Activated CD4-positive, alpha-beta memory T cell treated with anti-CD3 and anti-CD28 coated beads, Interleukin-2, amount 10 ng/mL, durations not matched to agents 7 days and 5 days (primary cell): ENCODE measurements at regions not wholly inside any gene's neighbourhood (a gene's known extent, or its start where the extent isn't known, plus 50 kb on each side); places are given as distances from the start of the nearest gene placed in this dataset.
"Not testable (repeated sequence)": the region's sequence is repeated elsewhere in the genome, so short reads cannot be mapped to it uniquely, and the experiment has no call there.

ENCODE experiments used
- CTCF ChIA-PET: fragments of 350-600 bp; sonication (Branson Sonifier 250); formaldehyde crosslinking; loops from one replicate; lab custom pipeline; 2021; ENCODE audit warnings: antibody characterized with exemption, inconsistent platforms; lab: Charles Lee
- POLR2A ChIA-PET: fragments of 350-600 bp; sonication (Branson Sonifier 250); formaldehyde crosslinking; loops from one replicate; lab custom pipeline; 2021; ENCODE audit warnings: antibody characterized with exemption; lab: Charles Lee
- DNase-seq: peaks from one replicate; pipeline ENCODE4 v3.0.0-alpha.2; 2020
- H3K27ac Mint-ChIP-seq: one replicate; pipeline ENCODE4 v1.8.0; 2021; ENCODE audit warnings: mild to moderate bottlenecking, mixed read lengths
- H3K27me3 Mint-ChIP-seq: one replicate; pipeline ENCODE4 v1.8.0; 2021; ENCODE audit warnings: mixed read lengths
- H3K36me3 Mint-ChIP-seq: one replicate; pipeline ENCODE4 v1.8.0; 2021; ENCODE audit warnings: low read depth, mixed read lengths
- H3K4me1 Mint-ChIP-seq: one replicate; pipeline ENCODE4 v1.8.0; 2021; ENCODE audit warnings: mixed read lengths
- H3K4me3 Mint-ChIP-seq: one replicate; pipeline ENCODE4 v1.8.0; 2021; ENCODE audit warnings: mild to moderate bottlenecking, mixed read lengths
- H3K9me3 Mint-ChIP-seq: one replicate; pipeline ENCODE4 v1.8.0; 2021; ENCODE audit warnings: mixed read lengths

DNA sequence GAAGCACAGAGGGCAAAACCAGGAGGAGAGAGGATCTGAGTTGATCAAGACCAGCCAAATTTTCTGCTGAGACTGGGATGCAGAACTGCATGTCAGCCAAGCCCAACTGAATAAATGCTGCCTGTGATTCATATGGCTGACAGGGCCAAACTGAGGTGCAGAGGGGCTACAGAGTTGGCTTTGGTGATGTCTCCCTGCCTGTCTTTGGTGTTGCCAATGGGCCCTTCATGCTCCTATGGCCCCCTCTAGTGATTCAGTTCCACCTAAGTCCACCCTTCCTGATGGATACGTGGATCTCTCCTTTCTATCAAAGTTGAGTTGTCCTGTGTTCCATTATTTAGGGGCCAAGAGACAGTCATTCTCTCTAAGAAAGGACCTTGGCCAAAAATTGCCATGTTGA is 163.6 kb upstream of the TLE4 start:
- ChIA-PET POLR2A (no interaction called here), CTCF (no interaction called here)
- H3K36me3 Mint-ChIP-seq: no peaks in the 10 kb centered on the region
- H3K27ac Mint-ChIP-seq: no peak overlapping the region
- H3K4me3 Mint-ChIP-seq: no peak overlapping the region
- no peaks in the 10 kb centered on the region for H3K9me3 Mint-ChIP-seq
- H3K27me3 Mint-ChIP-seq: no peaks in the 10 kb centered on the region
- DNase-seq: no peak
- no peaks in the 10 kb centered on the region for H3K4me1 Mint-ChIP-seq

- H3K36me3 Mint-ChIP-seq: no peaks in the 10 kb centered on the region
- H3K27me3 Mint-ChIP-seq: no peaks in the 10 kb centered on the region
- CTCF ChIA-PET: no interaction called here
These were observed 163.1 kb upstream of the TLE4 start for GRCh38 chr9:79408617-79409016.

GRCh38 chr9:79409182-79409823 is 162.5 kb upstream of the TLE4 start:
- no peaks in the 10 kb centered on the region for H3K9me3 Mint-ChIP-seq

More at GRCh38 chr9:79408617-79409016, 163.1 kb upstream of the TLE4 start:
- no peak overlapping the region for H3K4me3 Mint-ChIP-seq
- H3K27ac Mint-ChIP-seq: no peak overlapping the region
- POLR2A ChIA-PET: no interaction called here
- DNase-seq: no peak
- H3K9me3 Mint-ChIP-seq: no peaks in the 10 kb centered on the region
- H3K4me1 Mint-ChIP-seq: no peaks in the 10 kb centered on the region

GRCh38 chr9:79425840-79426239 is 145.9 kb upstream of the TLE4 start:
- H3K4me3 Mint-ChIP-seq: no peak overlapping the region
- H3K36me3 Mint-ChIP-seq: no peaks in the 10 kb centered on the region
- no peaks in the 10 kb centered on the region for H3K4me1 Mint-ChIP-seq
- no peak for DNase-seq
- POLR2A ChIA-PET: no interaction called here
- H3K9me3 Mint-ChIP-seq: peaks cover 11% of the 10 kb centered on the region
- no peaks in the 10 kb centered on the region for H3K27me3 Mint-ChIP-seq
- H3K27ac Mint-ChIP-seq: no peak overlapping the region
- CTCF ChIA-PET: no interaction called here

More at GRCh38 chr9:79409182-79409823, 162.5 kb upstream of the TLE4 start:
- ChIA-PET CTCF (no interaction called here), POLR2A (no interaction called here)
- no peak overlapping the region for H3K4me3 Mint-ChIP-seq
- no peaks in the 10 kb centered on the region for H3K36me3 Mint-ChIP-seq
- no peaks in the 10 kb centered on the region for H3K4me1 Mint-ChIP-seq
- no peaks in the 10 kb centered on the region for H3K27me3 Mint-ChIP-seq
- H3K27ac Mint-ChIP-seq: no peak overlapping the region
- no peak for DNase-seq

- ChIA-PET POLR2A (no interaction called here), CTCF (no interaction called here)
- H3K27ac Mint-ChIP-seq: no peak overlapping the region
- H3K9me3 Mint-ChIP-seq: peaks cover 9% of the 10 kb centered on the region
- H3K4me3 Mint-ChIP-seq: no peak overlapping the region
- DNase-seq: no peak
- H3K36me3 Mint-ChIP-seq: no peaks in the 10 kb centered on the region
- no peaks in the 10 kb centered on the region for H3K4me1 Mint-ChIP-seq
- H3K27me3 Mint-ChIP-seq: no peaks in the 10 kb centered on the region
These were observed 143.3 kb upstream of the TLE4 start for GRCh38 chr9:79428422-79428821.

DNA sequence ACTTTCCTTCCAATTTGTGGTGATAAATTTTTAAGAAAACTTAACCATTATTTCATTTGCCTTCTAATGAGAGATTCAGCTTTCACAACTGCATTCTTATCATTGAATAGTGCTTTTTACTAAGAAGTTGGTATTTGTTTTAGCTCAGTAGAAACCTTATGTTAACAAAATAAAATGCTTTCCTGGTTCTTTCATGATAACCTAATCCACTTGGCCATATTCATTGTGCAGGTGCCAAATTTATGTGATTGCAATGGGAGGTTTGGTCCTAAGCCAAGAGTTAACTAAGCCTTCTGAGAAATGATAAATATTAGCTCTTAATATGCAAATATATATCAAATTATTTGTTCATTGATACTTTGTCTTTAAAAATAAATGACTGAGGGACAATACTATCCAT is 141.1 kb upstream of the TLE4 start:
- Mint-ChIP-seq H3K36me3 (no peaks in the 10 kb centered on the region), H3K4me1 (no peaks in the 10 kb centered on the region), H3K27me3 (no peaks in the 10 kb centered on the region), H3K9me3 (peaks cover 9% of the 10 kb centered on the region), H3K4me3 (no peak overlapping the region), H3K27ac (no peak overlapping the region)
- no peak for DNase-seq
- CTCF ChIA-PET: no interaction called here
- POLR2A ChIA-PET: no interaction called here

GRCh38 chr9:79431019-79431679 is 140.6 kb upstream of the TLE4 start:
- ChIA-PET POLR2A (no interaction called here), CTCF (no interaction called here)
- Mint-ChIP-seq H3K4me3 (no peak overlapping the region), H3K4me1 (no peaks in the 10 kb centered on the region), H3K27ac (no peak overlapping the region), H3K27me3 (no peaks in the 10 kb centered on the region), H3K9me3 (peaks cover 5% of the 10 kb centered on the region), H3K36me3 (no peaks in the 10 kb centered on the region)
- DNase-seq: no peak

- CTCF ChIA-PET: no interaction called here
- no peaks in the 10 kb centered on the region for H3K4me1 Mint-ChIP-seq
- POLR2A ChIA-PET: no interaction called here
These were observed 139.3 kb upstream of the TLE4 start for GRCh38 chr9:79432485-79432884.

GRCh38 chr9:79433703-79434102 is 138.1 kb upstream of the TLE4 start:
- no peaks in the 10 kb centered on the region for H3K36me3 Mint-ChIP-seq
- DNase-seq: no peak
- no peak overlapping the region for H3K4me3 Mint-ChIP-seq
- H3K9me3 Mint-ChIP-seq: no peaks in the 10 kb centered on the region
- peaks cover 2% of the 10 kb centered on the region for H3K27me3 Mint-ChIP-seq
- no peak overlapping the region for H3K27ac Mint-ChIP-seq
- POLR2A ChIA-PET: no interaction called here
- CTCF ChIA-PET: no interaction called here
- no peaks in the 10 kb centered on the region for H3K4me1 Mint-ChIP-seq

More at GRCh38 chr9:79432485-79432884, 139.3 kb upstream of the TLE4 start:
- Mint-ChIP-seq H3K27ac (no peak overlapping the region), H3K9me3 (no peaks in the 10 kb centered on the region), H3K4me3 (no peak overlapping the region), H3K36me3 (no peaks in the 10 kb centered on the region), H3K27me3 (no peaks in the 10 kb centered on the region)
- no peak for DNase-seq

- H3K4me1 Mint-ChIP-seq, DNase-seq, CTCF ChIA-PET, H3K36me3 Mint-ChIP-seq, H3K27me3 Mint-ChIP-seq, H3K9me3 Mint-ChIP-seq, POLR2A ChIA-PET, H3K4me3 Mint-ChIP-seq, H3K27ac Mint-ChIP-seq: not testable (repeated sequence)
These were observed 132.5 kb upstream of the TLE4 start for GRCh38 chr9:79439221-79439620.

DNA sequence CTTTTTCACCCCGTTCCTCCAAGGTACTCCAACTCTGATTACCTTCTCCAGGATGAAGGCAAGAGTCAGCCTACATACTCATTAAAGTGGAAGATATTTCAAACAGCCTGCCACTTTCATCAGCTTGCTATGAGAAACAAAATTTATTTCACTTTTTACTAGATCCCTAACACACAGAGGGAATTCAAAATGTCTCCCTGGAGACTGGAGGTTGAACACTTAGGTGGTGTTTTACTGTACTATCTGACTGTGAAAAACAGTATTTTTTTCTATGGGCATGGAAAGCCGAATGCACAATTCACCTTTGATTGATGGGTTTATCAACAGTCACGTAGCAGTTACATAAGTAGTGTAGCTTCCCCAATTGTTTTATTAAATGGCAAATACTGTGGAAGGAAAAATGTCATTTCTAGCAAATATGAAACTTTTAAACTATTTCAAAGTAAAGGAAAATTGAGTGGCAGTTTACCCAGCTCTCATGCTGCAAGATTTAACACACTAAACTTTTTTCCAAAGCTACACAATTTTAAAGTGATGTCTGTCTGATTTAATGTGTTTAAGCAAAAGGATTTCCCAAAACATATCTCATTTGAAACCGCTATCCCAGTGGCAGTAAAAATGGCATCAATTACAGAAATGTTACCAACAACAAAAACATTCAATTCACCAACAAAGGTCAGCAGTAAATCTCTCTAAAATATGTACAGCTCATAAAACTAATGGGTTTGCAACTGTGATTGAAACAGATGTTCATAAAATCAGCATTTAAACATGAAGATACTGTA is 125.0 kb upstream of the TLE4 start:
- no peaks in the 10 kb centered on the region for H3K9me3 Mint-ChIP-seq
- CTCF ChIA-PET: no interaction called here
- no peak for DNase-seq
- H3K27ac Mint-ChIP-seq: no peak overlapping the region
- H3K4me1 Mint-ChIP-seq: no peaks in the 10 kb centered on the region
- H3K4me3 Mint-ChIP-seq: no peak overlapping the region
- no peaks in the 10 kb centered on the region for H3K36me3 Mint-ChIP-seq
- POLR2A ChIA-PET: no interaction called here
- H3K27me3 Mint-ChIP-seq: no peaks in the 10 kb centered on the region

GRCh38 chr9:79447308-79447605 is 124.5 kb upstream of the TLE4 start:
- POLR2A ChIA-PET: no interaction called here
- H3K4me3 Mint-ChIP-seq: no peak overlapping the region
- CTCF ChIA-PET: no interaction called here

DNA sequence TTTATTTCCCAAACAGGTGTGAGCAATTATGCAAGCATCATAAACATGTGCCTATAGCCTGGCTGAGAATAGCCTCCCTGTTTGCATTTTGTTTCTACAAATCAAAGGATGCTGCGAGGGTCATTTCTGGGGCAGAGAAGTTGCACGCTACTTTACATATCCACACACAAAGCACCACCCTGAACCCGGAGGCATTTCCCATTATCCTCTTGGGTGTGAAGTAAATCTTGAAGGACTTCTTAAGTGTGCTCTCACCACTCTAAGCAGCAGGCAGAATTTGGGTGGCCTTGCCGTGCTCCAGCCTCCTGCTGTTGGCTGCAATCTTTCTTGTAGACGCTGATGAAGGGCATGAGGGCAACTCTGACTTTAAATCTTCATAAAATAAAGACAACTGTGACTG is 124.0 kb upstream of the TLE4 start:
- Mint-ChIP-seq H3K9me3 (no peaks in the 10 kb centered on the region), H3K27me3 (no peaks in the 10 kb centered on the region), H3K27ac (no peak overlapping the region), H3K4me3 (no peak overlapping the region), H3K36me3 (no peaks in the 10 kb centered on the region), H3K4me1 (no peaks in the 10 kb centered on the region)
- POLR2A ChIA-PET: no interaction called here
- CTCF ChIA-PET: no interaction called here
- no peak for DNase-seq

More at GRCh38 chr9:79447308-79447605, 124.5 kb upstream of the TLE4 start:
- no peak for DNase-seq
- Mint-ChIP-seq H3K4me1 (no peaks in the 10 kb centered on the region), H3K27ac (no peak overlapping the region), H3K9me3 (no peaks in the 10 kb centered on the region), H3K36me3 (no peaks in the 10 kb centered on the region), H3K27me3 (no peaks in the 10 kb centered on the region)
